GM18526 (cell line): ENCODE measurements at regions not wholly inside any gene's neighbourhood (a gene's known extent, or its start where the extent isn't known, plus 50 kb on each side); places are given as distances from the start of the nearest gene placed in this dataset.

Source experiments
- POLR2A ChIP-seq: IDR thresholded peaks from 3 replicates; pipeline ENCODE4 v1.6.1; 2011; ENCODE audit not compliant: insufficient read length; ENCODE audit errors: extremely low read depth

DNA sequence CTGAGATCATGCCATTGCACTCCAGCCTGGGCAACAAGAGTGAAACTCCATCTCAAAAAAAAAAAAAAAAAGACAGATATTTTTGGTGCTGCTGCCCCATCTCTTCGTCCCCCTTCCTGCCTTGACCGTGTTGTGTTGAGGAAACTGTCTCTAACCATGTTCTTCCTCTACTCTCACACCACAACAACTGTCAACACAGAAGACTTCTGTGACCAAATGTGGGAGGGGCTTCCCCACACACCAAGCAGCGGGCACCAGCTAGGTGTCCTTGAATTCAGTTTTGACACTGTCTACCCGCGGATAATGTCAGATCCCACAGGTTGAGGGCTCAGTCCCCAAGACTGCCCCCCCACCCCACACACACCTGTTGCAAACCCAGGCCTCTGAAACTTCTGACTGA, 104.7 kb upstream of the BCOR start:
- TF ChIP-seq POLR2A: no peak

GRCh38 chrX:40201329-40201885, 103.6 kb upstream of the BCOR start:
- no peak for TF ChIP-seq POLR2A

DNA sequence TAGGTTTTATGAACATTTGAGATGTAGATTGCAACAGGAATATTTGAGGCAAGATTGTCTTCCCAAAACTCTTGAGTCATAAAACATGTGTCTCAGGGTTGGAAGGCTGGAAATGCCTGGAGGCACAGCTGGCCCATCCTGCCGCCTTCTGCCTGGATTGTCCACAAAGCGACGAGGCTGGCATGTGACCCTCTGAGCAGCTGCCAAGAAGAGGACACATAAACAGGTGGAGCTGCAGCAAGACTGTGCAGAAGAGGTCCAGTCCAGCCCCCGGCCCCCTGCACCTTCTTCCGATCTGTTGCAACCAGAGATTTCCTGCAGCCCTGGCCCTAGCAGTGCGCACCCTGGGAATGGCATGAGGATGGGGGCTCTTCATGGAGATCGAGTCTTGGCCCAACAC, 101.9 kb upstream of the BCOR start:
- TF ChIP-seq POLR2A: no peak

- no peak for TF ChIP-seq POLR2A
Observed at GRCh38 chrX:40197071-40197470, 99.3 kb upstream of the BCOR start.

DNA sequence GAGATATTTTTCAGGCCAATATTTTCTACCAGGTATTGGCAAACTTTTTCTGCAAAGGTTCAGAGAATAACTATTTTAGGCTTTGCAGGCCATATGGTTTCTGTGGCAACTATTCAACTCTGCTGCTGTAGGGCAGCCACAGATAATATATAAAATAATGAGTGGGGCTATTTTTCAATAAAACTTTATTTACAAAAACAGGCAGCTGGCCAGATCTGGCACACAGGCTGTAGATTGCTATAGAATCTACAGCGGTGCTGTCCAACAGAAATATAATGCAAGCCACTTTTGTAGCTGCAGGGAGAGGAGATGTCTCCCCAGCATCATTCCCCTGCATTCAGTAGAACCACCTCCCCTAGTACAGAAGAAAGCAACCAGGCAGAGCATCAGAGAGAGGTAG, 97.6 kb upstream of the BCOR start:
- TF ChIP-seq POLR2A: no peak

- TF ChIP-seq POLR2A: no peak
Observed at GRCh38 chrX:40192196-40192595, 94.4 kb upstream of the BCOR start.

DNA sequence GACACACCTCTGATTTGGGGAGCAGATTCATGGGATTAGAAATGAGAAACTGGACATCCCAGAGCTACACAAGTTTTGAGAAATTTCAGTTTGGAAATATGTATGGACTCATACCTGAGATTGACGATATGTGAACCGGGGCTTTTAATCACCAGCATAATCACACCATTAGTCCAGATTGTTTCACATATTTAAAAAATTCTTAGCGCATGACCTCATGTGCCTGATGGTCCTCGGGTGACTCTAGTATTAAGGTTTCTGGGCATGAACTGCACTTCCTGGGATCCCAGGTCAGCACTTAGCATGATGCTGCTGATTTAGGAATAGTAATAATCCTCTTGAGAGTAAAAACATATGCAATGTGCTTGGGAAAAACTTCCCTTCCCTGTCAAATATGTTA, 91.9 kb upstream of the BCOR start:
- TF ChIP-seq POLR2A: no peak

DNA sequence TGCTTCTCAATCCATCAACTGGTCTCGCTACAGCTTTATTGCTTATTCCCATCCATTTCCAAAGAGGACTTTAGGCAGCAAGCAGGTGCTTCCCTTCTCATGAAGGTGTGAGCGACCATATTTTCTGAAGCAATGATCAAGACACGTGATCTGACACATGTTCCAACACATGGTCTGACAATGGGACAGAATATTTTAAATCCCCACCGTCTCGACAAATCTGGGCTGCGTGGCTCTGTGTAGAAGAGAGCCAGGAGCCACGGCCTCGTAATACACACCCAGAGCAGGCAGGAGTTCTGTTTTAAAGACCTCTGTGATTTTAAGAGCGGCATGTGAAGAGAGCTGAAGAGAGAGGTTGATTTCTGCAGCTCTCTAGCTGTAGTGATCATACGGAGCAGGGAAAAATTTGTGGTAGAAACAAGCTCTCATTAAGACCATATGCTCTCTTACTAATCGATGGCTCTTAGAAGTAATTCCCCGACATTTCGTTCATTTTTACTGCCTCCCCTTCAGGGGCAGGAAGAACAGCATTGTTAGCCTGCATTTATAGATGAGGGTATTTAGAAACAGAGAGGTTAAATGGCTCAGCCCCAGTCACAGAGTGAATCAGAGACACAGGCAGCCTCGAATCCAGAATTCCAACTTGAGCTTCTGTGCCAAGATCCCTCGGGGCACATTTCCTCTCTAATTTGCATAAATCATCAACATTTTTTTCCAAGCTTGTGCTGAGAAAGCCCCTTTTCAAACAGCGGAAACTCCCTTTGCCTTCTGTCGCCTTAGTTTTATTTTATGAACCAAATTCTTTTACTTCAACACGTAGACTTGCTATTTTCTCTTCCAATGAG, 91.0 kb upstream of the BCOR start:
- TF ChIP-seq POLR2A: no peak

DNA sequence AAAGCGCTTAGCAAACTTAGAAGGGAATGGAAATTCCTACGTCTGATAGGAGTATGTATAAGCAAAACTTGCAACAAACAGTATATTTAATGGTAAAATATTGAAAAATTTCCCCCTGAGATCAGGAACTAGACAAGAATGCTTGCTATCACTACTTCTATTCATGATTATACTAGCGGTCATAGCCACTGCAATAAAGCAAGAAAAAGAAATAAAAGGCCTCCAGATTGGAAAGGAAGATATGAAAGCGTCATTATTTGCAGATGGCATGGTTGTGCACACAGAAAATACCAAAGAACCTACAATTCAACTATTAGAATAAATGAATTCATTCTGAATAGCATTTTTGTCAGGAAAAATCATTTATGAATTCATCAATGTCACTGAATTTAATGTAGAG, 87.2 kb upstream of the BCOR start:
- no peak for TF ChIP-seq POLR2A

DNA sequence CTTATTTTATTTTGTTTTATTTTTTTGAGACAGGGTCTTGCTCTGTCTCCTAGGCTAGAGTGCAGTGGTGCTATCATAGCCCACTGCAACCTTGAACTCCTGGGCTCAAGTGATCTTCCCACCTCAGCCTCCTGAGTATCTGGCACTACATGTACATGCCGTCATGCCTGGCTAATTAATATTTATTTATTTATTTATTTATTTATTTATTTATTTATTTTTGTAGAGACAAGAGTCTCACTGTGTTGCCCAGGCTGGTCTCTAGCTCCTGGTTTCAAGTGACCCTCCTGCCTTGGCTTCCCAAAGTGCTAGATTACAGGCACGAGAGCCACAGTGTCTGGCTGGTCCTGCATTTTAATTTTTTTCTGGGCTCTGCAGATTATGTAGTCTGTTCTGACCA, 84.9 kb upstream of the BCOR start:
- TF ChIP-seq POLR2A: no peak

- TF ChIP-seq POLR2A: no peak
Observed at GRCh38 chrX:40182095-40182494, 84.3 kb upstream of the BCOR start.

DNA sequence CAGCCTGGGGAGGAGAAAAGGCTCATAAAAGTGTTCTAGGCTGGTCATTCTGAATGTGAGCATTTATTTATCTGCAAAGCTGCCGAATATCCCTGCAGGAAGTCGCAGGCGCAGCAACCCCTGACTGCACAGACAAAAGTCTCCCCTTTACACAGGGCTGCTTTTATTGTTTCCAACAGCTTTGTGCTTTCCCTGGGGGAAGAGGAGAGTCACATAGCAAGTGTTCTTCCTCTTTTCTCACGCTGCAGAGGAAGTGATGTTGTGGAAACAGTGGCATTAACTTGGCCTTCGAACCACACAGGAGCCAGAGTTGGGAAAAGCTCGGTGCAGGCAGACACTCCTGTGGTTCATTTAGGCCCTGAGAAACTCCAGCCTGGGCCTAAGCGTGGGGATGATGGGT, 81.5 kb upstream of the BCOR start:
- no peak for TF ChIP-seq POLR2A

GRCh38 chrX:40177942-40178715, 80.4 kb upstream of the BCOR start:
- no peak for TF ChIP-seq POLR2A

DNA sequence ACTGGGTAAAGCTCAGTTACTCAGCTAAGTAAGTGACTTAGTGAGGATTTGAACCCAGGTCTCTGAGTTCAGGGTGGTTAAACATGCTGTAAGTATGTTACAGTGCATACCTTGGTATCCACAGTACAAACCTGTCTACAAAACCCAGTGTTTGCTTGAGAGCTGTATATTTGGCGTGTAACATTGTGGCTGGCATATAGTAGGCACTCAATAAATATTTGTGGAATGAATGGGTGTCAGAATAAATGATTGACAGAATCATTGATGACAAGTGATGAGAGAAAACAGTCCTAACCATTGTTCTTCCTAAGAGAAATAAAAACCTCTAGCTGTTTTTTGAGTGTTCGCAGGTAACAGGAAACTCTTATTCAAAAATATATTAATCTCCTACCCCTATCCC, 79.7 kb upstream of the BCOR start:
- TF ChIP-seq POLR2A: no peak

GRCh38 chrX:40177117-40177430, 79.3 kb upstream of the BCOR start:
- no peak for TF ChIP-seq POLR2A

DNA sequence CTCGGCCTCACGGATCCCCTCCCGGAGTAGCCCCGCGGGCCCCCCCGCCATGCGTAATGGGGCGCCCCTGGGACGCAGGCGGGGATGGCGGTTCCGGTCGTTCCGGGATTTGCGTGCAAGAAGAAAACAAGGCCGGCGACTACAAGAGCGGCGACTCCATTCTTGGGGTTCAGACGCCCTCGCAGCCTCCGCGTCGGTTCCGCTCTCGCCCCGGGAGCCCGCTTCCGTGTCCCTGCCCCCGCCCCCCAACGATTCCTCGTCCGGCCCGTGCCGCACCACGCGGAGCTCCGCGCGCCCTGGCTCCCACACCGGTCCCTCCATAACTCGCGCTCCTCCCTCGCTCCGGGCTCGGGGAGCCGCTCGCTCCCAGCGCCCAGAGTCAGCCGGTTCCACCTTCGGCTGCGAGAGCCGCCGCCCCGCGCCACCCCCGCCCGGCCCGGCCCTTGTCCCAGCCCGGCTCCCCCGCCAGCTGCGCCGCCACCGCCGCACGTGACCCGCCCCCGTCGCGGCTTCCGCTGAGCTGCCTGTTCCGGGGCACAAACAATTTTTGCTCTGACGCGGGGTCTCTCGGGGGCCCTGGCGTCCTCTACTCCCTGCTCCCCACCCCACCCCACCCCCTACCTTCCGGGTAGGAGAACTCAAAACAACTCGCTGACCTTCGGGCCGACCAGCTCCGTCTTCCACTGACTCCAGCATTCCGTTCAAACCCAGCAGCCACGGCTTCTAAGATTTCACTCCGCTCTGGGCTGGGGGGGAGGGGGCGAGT, 78.8 kb upstream of the BCOR start:
- peak; percentile 36 for TF ChIP-seq POLR2A
